SU-DHL-6 (cell line): ENCODE measurements at regions not wholly inside any gene's neighbourhood (a gene's known extent, or its start where the extent isn't known, plus 50 kb on each side); places are given as distances from the start of the nearest gene placed in this dataset.

Source experiments
- CTCF ChIP-seq: fragments of 200-600 bp; sonication (generic); IDR thresholded peaks from one replicate; pipeline ENCODE4 v1.5.1; 2017; ENCODE audit warnings: antibody characterized with exemption, mild to moderate bottlenecking, low read length, moderate library complexity; ENCODE audit not compliant: insufficient read depth, poor library complexity, severe bottlenecking
- EZH2phosphoT487 ChIP-seq: fragments of 200-600 bp; sonication (generic), shearing (Covaris generic); conservative IDR thresholded peaks from 2 replicates; pipeline ENCODE4 v1.6.1; 2018; ENCODE audit warnings: mild to moderate bottlenecking, antibody characterized with exemption, low read length, moderate library complexity, mixed read lengths

GRCh38 chr6:27767851-27768250 lies 144.3 kb downstream of the OR2B2 start:
- TF ChIP-seq CTCF: no peak
- TF ChIP-seq EZH2phosphoT487: no peak
